ENCODE measurements at regions not wholly inside any gene's neighbourhood (a gene's known extent, or its start where the extent isn't known, plus 50 kb on each side); places are given as distances from the start of the nearest gene placed in this dataset.

DNA sequence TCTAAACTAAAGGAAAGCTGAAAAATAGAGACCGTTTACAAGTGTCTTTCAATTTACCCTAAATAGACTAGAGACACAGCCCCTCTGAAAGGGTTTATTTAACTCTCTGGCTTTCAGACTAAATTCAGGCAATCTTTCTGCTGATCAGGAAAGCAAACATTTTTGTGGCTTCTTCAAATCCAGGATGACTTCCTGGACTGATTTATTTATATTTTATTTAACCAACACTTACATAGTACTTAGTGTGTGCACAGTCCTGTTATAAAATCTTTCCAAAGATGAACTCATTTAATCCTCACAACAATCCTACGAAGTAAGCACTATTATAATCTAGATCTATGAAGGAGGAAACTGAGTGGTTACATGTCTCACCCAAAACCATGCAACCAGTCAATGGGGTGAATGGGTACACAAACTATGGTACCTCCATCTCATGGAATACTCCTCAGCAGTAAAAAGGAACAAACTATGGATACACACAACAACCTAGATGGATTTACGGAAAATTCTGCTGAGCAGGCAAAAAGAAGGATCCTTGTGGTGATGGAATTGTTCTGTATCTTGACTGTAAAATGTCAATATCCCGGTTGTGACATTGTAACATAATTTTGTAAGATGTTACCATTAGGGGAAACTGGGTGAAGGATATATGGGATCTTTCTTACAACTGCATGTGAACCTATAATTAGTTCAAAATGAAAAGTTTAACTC is 64.1 kb upstream of the MAMLD1 start:
- Histone ChIP-seq H3T11ph (ENCODE audit: low read length) (no peak overlapping the region), H3K27me3 (ENCODE audit: insufficient read depth, low read length) (no peaks in the 10 kb centered on the region), H3K79me2 (ENCODE audit: insufficient read depth, low read length) (no peaks in the 10 kb centered on the region), H3K18ac (ENCODE audit: insufficient read length, low read depth, low read length) (no peak overlapping the region), H4K20me1 (ENCODE audit: control insufficient read depth, insufficient read depth, insufficient read length) (no peaks in the 10 kb centered on the region), H4K5ac (ENCODE audit: insufficient read length, low read depth, low read length) (no peak overlapping the region), H3K4ac (ENCODE audit: low read depth, low read length) (no peak overlapping the region), H3K27ac (ENCODE audit: insufficient read length, low read depth, low read length) (no peak overlapping the region), H3K14ac (ENCODE audit: insufficient read depth, low read length) (no peak overlapping the region), H3K79me1 (ENCODE audit: insufficient read depth, low read depth, low read length, poor library complexity, severe bottlenecking) (no peaks in the 10 kb centered on the region), H2BK120ac (ENCODE audit: low read depth, low read length, poor library complexity, severe bottlenecking) (no peak overlapping the region), H3K23me2 (ENCODE audit: insufficient read length, low read depth, low read length, poor library complexity, severe bottlenecking) (no peaks in the 10 kb centered on the region), H3K4me1 (ENCODE audit: insufficient read depth, low read length) (no peaks in the 10 kb centered on the region), H2BK5ac (ENCODE audit: insufficient read length, low read length) (no peak overlapping the region), H3K56ac (ENCODE audit: insufficient read length, low read depth, low read length) (no peak overlapping the region), H3K23ac (ENCODE audit: insufficient read length, low read depth, low read length) (no peak overlapping the region), H2BK20ac (ENCODE audit: low read depth, low read length, poor library complexity, severe bottlenecking) (no peak overlapping the region), H2AK5ac (ENCODE audit: insufficient read length, low read length) (no peak overlapping the region), H2BK12ac (ENCODE audit: insufficient read length, low read depth, low read length) (no peak overlapping the region), H2AFZ (ENCODE audit: low read length) (no peak overlapping the region), H3K4me2 (ENCODE audit: insufficient read depth, insufficient read length, low read length) (no peak overlapping the region), H3K9ac (ENCODE audit: extremely low read depth, insufficient read length, low read length) (no peak overlapping the region), H4K91ac (ENCODE audit: insufficient read length, low read depth, low read length) (no peak overlapping the region), H4K8ac (replicated peaks; ENCODE audit: insufficient read length, low read depth, low read length) (no peak overlapping the region), H2BK15ac (ENCODE audit: low read depth, low read length) (no peak overlapping the region), H3K9me3 (ENCODE audit: control insufficient read depth, low read depth, low read length) (peaks cover 5% of the 10 kb centered on the region)
- Mint-ChIP-seq H3K27ac (no peak overlapping the region), H3K9me3 (peaks cover 73 to 78% of the 10 kb centered on the region in 2 experiments), H3K27me3 (ENCODE audit: low read depth) (peaks cover 2% of the 10 kb centered on the region; the same call in 1 of the 2 replicates), H3K4me3 (no peak overlapping the region), H3K4me1 (peaks cover 4 to 6% of the 10 kb centered on the region in 2 experiments), H3K36me3 (ENCODE audit: insufficient read depth in 1 of 3, low read depth in 3 of 3) (no peaks in the 10 kb centered on the region; a peak in 2 of 7 replicates)
- TF ChIP-seq, protein P1, sequence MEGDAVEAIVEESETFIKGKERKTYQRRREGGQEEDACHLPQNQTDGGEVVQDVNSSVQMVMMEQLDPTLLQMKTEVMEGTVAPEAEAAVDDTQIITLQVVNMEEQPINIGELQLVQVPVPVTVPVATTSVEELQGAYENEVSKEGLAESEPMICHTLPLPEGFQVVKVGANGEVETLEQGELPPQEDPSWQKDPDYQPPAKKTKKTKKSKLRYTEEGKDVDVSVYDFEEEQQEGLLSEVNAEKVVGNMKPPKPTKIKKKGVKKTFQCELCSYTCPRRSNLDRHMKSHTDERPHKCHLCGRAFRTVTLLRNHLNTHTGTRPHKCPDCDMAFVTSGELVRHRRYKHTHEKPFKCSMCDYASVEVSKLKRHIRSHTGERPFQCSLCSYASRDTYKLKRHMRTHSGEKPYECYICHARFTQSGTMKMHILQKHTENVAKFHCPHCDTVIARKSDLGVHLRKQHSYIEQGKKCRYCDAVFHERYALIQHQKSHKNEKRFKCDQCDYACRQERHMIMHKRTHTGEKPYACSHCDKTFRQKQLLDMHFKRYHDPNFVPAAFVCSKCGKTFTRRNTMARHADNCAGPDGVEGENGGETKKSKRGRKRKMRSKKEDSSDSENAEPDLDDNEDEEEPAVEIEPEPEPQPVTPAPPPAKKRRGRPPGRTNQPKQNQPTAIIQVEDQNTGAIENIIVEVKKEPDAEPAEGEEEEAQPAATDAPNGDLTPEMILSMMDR (conservative IDR thresholded peaks at IDR 0.05) = no peak
- no peak for DNase-seq
- WGBS (ENCODE audit: extremely low coverage, insufficient read length, low lambda C conversion rate) = no CpG with 5 or more reads among the region's 4 CpGs
